PFSK-1 (cell line): ENCODE measurements at regions not wholly inside any gene's neighbourhood (a gene's known extent, or its start where the extent isn't known, plus 50 kb on each side); places are given as distances from the start of the nearest gene placed in this dataset.
A peak's percentile ranks its signal among the peaks of the same experiment; 100 is the strongest.

Experiments
- FOXP2 ChIP-seq: optimal IDR thresholded peaks from 2 replicates; pipeline ENCODE3; 2011; ENCODE audit warnings: borderline replicate concordance, control low read depth, inconsistent platforms; ENCODE audit not compliant: insufficient read depth; ENCODE audit errors: extremely low read length, extremely low read depth
- POLR2AphosphoS5 ChIP-seq: IDR thresholded peaks from 2 replicates; pipeline ENCODE4 v1.6.1; 2012; ENCODE audit warnings: low read depth, mild to moderate bottlenecking, control low read depth, low read length, moderate library complexity
- REST ChIP-seq, 2 experiments: IDR thresholded peaks; 2 replicates each; pipeline versions ENCODE4 v1.6.1 to v1.8.0; 2011 to 2012; ENCODE audit warnings: low read depth in 2 of 2, low read length in 2 of 2, control low read depth in 1 of 2, inconsistent platforms in 1 of 2, mild to moderate bottlenecking in 1 of 2, moderate library complexity in 1 of 2; ENCODE audit not compliant: insufficient read depth in 1 of 2
- SIN3A ChIP-seq: IDR thresholded peaks from 2 replicates; pipeline ENCODE4 v1.6.1; 2012; ENCODE audit warnings: mild to moderate bottlenecking, low read length, moderate library complexity, borderline replicate concordance; ENCODE audit not compliant: insufficient read depth
- TAF1 ChIP-seq: IDR thresholded peaks from 2 replicates; pipeline ENCODE4 v1.6.1; 2012; ENCODE audit warnings: low read length, control low read depth, borderline replicate concordance; ENCODE audit not compliant: insufficient read depth

GRCh38 chr1:200247518-200247917 is 162.3 kb downstream of the ZNF281 start:
- TF ChIP-seq POLR2AphosphoS5 (no peak), REST (IDR thresholded peaks at IDR 0.05; ENCODE audit: insufficient read depth in 1 of 2, low read depth in 2 of 2, low read length in 2 of 2) (no peak), FOXP2 (no peak), TAF1 (no peak), SIN3A (no peak)

GRCh38 chr1:200245473-200245872 is 164.4 kb downstream of the ZNF281 start:
- TF ChIP-seq REST (IDR thresholded peaks at IDR 0.05; ENCODE audit: insufficient read depth in 1 of 2, low read depth in 2 of 2, low read length in 2 of 2) (no peak), SIN3A (no peak), FOXP2 (no peak), TAF1 (no peak), POLR2AphosphoS5 (no peak)

- TF ChIP-seq FOXP2 = no peak
These were observed 166.8 kb downstream of the ZNF281 start for GRCh38 chr1:200243042-200243437.

- TF ChIP-seq SIN3A (no peak), TAF1 (no peak), REST (IDR thresholded peaks at IDR 0.05; ENCODE audit: insufficient read depth in 1 of 2, low read depth in 2 of 2, low read length in 2 of 2) (no peak), POLR2AphosphoS5 (no peak)
These were observed 167.5 kb downstream of the ZNF281 start for GRCh38 chr1:200242110-200243041.

- no peak for TF ChIP-seq SIN3A
- TF ChIP-seq REST (IDR thresholded peaks at IDR 0.05; ENCODE audit: insufficient read depth in 1 of 2, low read depth in 2 of 2, low read length in 2 of 2) = no peak
- TF ChIP-seq TAF1 = no peak
- peak; percentile 90 for TF ChIP-seq FOXP2
These were observed 169.2 kb downstream of the ZNF281 start for GRCh38 chr1:200240656-200241055.
